NCI-H1417 treated with DMSO at 0.1 percent for 48 hours (cell line): ENCODE measurements at regions not wholly inside any gene's neighbourhood (a gene's known extent, or its start where the extent isn't known, plus 50 kb on each side); places are given as distances from the start of the nearest gene placed in this dataset.

Experiments used
- DNase-seq: peaks from one replicate; lab custom pipeline; 2025; lab: John Stamatoyannopoulos, UW

DNA sequence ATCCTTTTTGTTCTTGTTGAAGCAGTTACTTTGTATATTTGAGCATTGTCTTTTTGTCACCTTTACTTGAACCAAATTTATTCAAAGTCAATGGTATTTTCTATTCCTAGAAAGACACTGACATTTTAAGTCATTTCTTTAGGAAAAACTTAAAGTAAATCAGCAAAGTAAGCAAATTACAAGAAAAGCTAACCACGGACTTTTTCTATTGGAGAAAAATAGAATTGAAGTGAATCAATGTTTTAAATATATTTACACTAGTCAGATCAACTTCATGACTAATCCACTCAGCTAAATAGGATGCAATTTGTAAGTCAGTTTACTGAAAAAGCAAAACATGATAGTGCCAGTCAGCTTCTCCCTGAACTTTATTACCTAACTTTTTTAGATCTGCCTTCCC is 733.8 kb upstream of the ALCAM start:
- no peak for DNase-seq

DNA sequence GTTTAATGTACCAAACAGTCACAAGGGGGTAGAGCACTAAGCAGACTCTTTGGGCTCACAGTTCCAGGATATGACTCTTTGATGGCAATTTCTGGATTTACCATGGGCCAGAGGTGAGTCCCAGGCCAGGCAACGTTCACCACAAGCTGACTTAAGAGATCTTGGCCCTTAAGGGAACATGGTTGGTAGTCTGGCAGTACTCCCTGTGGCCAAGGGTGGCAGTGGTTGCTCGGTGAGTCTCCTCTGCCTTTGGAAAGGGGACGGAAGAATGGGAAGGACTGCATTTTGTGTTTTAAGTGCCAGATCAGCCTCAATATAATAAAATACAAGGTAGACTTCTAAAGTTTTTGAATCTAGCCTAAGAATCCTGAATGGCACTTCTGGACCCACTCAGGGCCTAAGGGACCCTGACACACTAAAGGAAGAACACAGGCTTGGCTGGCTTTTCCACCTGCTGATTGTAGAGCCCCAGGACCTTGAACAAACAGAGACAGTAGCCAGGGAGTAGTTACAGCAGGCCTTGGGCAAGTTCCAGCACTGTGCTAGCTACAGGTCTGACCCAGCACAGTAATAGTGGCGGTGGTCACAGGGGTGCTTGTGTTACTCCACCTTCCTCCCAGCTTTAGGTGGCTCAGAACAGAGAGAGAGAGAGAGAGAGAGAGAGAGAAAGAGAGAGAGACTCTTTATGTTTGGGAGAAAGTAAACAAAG is 730.7 kb upstream of the ALCAM start:
- DNase-seq, result no peak

DNA sequence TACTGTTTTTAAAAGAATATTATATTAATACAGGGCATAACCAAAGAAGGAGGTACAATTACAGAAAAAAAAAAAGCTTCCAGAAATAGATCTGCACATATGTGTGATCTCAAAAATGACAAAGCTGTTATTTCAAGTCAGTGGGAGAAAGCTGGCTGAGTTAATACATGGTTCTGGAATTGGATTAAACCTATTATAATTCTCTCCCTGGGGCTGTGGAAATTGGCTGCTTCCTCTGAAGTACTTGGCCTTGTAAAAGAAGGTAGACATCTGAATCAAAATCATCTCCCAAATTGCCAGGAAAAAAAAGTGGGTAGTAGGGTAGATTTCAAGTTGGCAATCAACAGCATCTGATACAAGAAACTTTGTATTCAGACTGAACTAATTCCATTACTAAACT is 723.9 kb upstream of the ALCAM start:
- DNase-seq, result no peak

DNA sequence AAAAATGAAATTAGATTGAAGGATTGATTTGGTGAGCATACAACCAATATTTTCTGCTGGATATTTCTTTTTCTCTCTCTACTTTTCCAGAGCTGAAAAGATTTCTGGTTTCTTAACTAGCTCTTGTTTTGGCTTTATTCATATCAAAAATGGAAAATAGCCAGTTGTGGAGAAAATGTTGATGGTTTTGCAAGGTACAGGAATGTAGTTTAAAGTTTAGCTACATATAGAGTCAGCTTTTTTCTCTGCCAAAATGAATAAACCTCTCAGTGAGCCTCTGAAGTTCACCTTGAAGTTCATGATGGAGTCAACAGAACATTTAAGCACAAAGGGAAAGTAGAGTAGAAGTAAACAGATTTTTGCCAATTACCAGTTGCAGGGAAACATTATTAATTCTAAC is 720.5 kb upstream of the ALCAM start:
- no peak for DNase-seq

DNA sequence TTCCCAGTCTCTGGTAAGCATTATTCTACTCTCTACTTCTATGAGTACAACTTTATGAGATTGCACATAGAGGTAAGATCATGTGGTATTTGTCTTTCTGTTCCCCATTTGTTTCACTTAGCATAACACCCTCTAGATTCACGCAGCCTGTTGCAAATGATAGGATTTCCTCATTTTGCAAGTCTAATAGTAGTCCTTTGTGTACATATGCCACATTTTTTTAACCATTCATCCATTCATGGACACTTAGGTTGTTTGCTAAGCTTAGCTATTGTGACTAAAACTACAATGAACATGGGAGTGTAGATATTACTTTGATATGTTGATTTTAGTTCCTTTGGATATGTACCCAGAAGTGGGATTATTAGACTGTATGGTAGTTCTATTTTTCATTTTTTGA is 717.9 kb upstream of the ALCAM start:
- DNase-seq, result no peak

DNA sequence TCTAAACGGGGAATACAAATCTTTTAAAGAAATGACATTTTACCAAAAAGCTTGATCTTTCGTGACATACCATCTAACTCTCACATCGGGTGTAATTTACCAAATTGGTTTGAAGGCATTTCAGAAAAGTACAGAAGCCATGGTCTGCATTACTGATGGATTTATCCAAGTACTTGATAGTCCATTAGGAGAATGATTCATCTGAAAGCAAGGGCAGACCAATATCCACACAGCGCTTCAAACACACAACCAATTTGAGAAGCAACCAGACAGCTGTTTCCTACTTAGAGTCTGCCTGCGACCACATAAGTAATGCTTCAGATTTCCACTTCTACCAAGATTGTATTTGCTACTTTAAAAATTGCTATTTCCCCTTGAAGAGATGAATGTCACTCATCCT is 697.6 kb upstream of the ALCAM start:
- DNase-seq, result no peak

DNA sequence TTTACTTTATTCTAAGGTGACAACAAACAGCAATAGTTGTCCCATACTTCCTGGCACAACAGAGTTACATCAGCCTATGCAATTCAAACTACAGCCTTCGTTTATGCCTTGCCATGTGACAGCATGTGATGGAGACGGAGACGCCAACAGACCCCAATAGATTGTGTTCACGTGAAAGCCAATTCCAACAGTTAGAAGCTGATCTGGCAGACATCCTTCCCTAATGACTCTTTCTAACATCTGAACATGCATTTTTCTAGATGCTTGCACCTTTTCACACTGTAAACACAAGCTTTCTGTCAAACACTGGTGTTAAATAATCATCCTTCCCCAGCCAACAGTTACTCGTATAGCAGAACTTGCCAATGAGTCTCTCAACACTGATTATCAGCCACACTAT is 694.4 kb upstream of the ALCAM start:
- DNase-seq, result no peak

DNA sequence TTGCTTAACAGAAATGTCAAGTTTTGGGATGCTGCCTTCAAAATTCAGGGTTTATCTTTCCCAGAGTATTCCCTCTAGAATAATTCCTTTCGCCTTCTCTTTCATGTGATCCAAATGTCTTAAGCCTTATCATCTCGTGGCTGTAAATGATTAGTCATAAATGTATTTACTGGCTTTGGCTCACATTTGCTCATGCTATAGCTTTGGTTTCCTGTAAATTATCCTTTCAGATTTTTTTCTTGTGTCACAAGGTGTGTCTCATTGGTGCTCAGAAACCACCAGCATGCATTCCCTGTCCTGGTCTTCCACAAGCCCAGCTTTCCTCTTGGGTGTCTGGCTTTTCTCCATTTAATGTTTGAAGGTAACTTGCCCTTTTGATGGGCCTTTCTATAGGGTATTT is 692.7 kb upstream of the ALCAM start:
- no peak for DNase-seq

DNA sequence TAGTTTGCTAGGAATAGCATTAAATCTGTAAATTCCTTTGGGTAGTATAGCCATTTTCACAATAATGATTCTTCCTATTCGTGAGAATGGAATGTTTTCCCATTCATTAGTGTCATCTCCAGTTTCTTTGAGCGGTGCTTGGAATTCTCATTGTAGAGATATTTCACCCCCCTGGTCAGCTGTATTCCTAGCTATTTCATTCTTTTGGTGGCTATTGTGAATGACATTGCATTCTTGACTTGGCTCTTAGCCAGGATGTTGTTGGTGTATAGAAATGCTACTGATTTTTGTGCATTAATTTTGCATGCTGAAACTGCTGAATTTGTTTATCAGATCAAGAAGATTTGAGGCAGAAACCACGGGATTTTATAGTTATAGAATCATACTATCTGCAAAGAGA is 690.5 kb upstream of the ALCAM start:
- DNase-seq, result no peak

DNA sequence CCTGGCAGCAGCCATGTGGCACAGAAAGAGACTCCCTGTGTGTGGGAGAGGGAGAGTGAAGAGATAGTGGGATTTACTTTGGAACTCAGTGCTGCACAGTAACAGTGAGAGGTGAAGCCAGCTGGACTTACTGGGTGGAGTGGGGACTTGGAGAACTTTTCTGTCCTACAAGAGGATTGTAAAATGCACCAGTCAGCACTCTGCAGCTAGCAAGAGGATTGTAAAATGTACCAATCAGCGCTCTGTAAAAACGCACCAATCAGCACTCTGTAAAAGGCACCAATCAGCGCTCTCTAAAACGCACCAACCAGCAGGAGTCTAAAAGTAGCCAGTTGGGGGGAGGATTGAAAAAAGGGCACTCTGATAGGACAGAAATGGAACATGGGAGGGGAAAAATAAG is 688.8 kb upstream of the ALCAM start:
- DNase-seq, result no peak

DNA sequence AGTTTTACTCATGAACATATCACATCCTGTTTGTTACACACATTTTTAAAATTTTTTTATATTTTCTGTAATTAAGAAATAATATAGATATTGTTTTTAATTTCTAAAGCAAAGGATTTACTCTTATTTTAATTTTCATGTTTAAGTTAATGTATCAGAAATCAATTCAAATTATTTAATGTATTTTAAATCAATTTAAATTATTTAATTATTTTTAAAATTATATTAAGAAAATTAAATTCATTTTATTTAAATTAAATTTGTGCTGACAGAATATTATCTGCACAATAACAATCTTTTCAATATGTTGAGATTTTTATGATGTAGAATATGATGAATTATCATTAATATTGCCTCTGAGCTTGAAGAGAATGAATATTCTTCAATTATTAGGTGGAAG is 681.2 kb upstream of the ALCAM start:
- no peak for DNase-seq

DNA sequence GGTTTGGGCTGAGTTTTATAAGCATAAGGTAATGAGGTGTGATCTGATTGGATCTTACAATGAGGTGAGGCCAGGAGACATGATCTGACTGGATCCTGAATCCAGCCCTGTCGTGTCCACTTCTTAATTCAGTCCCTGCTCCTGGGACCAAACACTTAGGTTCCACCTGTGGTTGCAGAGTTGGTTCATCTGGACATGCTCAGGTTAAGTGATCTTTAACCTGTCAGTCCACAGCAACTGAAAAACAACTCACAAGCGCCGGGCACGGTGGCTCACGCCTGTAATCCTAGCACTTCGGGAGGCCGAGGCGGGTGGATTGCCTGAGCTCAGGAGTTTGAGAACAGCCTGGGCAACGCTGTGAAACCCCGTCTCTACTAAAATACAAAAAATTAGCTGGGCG is 679.3 kb upstream of the ALCAM start:
- no peak for DNase-seq

DNA sequence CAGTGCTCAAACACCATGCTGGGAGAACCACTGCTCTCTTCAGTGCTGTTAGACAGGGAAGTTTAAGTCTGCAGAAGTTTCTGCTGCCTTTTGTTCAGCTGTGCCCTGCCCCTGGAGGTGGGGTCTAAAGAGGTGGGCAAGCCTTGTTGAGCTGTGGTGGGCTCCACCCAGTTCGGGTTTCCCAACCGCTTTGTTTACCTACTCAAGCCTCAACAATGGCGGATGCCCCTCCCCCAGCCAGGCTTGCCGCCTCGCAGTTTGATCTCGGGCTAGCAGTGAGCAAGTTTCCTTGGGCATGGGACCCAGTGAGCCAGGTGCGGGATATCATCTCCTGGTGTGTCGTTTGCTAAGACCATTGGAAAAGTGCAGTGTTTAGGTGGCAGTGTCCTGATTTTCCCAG is 670.2 kb upstream of the ALCAM start:
- no peak for DNase-seq

DNA sequence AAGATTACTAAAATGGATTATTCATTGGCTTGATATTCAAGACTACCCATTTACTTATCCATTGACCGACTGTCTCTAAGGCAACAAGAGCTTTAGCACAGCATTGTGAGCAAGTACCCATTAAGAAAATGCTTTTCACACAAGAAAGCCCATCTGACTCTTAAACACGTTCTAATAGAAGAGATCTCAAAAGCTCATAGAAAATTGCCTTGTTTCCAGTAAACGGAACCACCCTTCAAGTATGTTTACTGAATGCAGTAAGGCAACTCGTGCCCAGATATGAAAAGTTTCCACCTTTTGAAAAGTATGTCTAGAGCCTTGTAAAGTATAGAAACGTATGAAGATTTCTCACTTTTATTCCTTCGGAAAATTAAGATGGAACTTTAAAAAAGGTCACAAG is 655.3 kb upstream of the ALCAM start:
- DNase-seq, result no peak

DNA sequence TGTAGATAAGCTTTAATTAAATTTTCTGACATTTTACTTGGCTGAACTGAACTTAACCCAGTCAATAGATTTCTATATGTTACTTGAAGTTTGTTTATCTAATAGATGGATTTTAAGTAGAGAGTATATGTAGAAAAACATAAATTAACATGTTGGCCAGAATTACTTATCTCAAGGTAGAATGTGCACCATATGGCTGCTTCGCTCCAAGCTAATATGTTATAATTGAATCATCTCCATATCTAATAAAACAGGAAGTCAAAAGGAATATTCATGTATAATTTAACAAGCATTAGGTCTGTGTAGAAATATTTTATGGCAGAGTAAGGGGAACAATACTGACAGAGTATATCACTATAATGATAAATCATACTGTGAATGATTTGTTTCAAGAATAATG is 650.7 kb upstream of the ALCAM start:
- DNase-seq, result no peak

DNA sequence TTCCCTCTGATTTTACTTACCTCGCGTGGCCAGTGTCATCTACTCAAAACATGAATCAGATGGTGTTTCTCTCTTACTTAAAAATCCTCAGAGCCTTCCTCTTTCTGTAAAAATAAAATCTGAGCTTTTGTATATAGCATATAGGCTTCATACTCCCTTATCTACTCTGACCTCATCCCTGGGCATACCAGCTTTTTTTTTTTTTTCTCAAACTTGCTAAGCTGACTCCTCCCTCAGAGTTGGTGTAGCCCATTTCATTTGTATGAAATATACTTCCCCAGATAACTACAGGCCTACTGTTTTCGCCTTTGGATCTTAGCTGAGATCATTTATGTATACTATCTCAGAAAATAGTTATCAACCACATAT is 648.9 kb upstream of the ALCAM start:
- no peak for DNase-seq

DNA sequence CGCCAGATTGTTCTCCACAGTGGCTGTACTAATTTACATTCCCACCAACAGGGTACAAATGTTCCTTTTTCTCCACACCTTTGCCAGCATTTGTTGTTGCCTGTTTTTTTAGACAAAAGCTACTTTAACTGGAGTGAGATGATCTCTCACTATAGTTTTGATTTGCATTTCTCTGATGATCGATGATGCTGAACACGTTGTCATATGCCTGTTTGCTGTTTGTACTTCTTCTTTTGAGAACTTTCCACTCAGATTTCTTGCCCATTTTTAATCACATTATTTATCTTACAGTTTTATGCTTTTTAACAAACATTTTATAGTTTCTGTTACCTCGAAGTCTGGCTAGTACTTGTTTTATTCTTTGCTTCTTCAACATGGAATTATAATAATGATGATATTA is 643.7 kb upstream of the ALCAM start:
- no peak for DNase-seq

DNA sequence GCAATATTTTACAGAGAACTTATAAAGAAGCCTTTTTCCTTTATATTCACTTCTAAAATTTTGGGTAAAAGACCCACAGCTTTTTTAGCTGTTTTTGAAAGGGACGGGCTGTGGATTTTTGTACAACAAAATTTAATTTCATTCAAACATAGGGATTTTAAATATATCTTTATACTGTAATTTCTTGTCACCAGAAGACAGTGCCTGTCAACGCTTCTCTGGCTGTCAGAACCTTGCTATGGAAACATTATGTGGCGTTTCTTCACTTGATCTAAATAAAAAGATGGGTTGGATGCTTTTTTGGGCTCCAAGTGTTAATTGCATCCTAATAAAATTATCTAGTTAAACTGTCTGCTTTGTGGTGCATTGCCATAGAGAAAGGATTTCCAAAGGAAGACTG is 635.6 kb upstream of the ALCAM start:
- no peak for DNase-seq

DNA sequence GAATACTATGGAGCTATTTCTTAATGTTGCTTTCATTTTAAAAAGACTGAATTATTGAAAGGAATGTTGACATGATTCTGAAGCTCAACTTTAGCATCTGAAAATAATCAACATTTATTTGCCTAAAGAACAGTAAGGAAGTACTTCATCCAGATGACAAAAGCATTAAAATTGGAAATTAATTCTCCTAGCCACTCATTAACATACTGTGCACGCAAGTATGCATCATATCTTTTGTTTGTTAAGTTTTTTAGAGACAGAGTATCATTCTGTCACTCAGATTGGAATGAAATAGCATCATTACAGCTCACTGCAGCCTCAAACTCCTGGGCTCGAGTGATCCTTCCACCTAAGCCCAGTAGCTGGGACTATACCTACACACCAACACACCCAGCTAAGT is 632.1 kb upstream of the ALCAM start:
- DNase-seq, result no peak

DNA sequence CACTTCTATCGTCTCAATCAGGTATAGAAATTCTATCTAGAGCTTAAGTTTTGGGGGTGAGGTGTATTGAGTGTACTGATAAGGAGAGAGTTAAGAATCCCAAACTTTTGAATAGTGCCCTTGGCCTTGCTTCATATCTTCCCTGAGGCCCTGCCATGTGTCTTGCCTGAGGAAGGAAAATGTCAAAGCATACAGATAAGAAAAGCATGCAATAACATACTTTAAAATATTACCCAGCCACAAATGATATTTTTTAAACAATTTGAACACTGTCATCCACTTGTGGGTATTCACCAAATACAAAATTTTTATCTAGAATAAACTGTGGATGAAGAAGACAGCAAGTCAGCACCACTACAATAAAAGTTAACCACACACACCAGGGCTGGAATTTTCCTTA is 631.0 kb upstream of the ALCAM start:
- no peak for DNase-seq

DNA sequence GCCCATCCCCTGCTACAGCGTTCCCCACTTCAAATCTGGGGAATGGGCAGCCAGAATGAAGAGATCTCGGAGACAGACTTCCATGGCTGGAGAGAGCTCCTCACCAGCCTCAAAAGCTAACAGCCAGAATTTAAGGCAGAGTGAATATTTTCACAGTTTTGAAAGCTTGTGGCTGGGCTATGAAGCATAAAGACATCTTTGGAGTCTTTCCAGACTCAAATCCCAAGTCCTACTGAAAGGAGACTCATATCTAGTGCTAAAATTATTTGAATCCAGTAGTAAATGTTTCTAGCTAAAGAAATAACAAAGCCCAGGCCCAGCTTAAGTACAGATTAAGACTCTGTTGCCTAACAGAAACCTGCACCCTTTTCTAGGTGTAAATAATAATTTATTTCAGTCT is 628.4 kb upstream of the ALCAM start:
- DNase-seq, result no peak

DNA sequence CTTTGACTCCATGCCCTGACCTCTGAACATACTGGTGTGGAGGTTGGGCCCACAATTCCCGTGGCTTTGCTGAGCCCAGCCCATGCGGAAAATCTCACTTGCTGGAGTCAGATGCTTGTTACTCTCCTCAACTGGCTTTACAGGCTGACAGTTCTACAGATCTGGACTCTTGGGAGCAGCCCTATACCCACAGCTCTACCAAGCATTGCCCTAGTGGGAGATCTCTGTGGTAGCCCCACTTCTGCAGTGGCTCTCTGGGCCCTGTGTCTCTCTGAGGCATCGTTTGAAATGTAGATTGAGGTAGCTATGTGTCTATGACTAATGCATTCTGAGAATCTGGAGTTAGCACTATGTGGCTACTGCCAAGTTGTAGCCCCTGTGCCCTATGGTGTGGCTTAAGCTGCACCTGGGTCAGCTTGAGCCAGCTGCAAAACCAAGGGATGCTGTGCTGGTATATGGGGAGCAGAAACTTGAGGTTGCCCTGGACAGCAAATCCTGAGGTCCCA is 625.8 kb upstream of the ALCAM start:
- no peak for DNase-seq

DNA sequence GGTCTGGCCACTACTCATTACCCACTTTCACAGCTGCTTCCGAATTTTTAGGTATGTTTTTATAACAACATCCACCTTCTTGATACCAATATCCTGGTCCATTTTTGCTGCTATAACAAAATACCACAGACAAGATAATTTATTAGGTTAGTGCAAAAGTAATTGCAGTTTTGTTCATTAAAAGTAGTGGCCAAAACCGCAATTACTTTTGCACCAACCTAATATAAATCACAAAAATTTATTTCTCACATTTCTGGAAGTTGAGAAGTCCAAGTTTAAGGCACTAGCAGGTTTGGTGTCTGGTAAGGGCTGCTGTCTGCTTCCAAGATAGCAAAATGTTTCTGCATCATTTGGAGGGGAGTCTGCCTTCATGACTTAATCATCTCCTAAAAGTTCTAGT is 624.7 kb upstream of the ALCAM start:
- no peak for DNase-seq

DNA sequence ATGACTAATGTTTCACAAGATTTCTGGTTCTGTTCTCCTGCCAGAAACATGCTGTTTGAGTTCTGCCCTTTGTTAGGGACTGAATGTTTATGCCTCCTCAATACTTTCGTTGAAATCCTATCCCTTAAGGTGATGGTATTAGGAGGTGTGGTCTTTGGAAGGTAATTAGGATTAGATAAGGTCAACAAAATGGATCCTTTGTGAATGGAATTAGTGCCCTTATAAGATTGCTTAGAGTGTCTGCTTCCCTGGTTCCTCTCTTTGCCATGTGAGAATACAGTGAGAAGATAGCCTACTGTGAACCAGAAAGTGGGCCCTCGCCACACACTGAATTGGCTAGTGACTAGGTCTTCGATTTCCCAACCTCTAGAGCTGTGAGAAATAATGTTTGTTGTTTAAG is 621.4 kb upstream of the ALCAM start:
- no peak for DNase-seq

DNA sequence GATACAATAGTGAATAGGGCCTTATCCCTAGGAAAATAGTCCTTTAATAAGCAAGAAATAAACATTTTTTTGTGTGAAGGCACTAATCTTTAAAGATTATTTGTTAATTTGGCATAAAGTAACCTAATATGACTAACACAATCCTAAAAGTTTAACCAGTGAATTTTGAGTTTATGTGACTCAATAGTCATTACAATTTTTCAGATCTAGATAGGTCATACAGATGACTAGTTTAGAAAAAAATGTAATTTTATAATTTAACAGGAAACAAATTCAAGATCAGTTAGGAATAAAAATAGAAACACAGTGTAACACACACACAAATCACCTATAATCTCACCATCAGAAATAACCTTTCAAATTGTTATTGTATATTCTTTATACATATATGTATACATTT is 620.7 kb upstream of the ALCAM start:
- no peak for DNase-seq
